Ishikawa (cell line): ENCODE measurements at regions not wholly inside any gene's neighbourhood (a gene's known extent, or its start where the extent isn't known, plus 50 kb on each side); places are given as distances from the start of the nearest gene placed in this dataset.

Experiments
- FOXM1 ChIP-seq: IDR thresholded peaks from 2 replicates; pipeline ENCODE4 v1.6.1; 2012; ENCODE audit warnings: low read depth, borderline replicate concordance
- REST ChIP-seq: IDR thresholded peaks from 2 replicates; pipeline ENCODE4 v1.6.1; 2012; ENCODE audit warnings: low read depth, mild to moderate bottlenecking
- TAF1 ChIP-seq: IDR thresholded peaks from 2 replicates; pipeline ENCODE4 v1.6.1; 2012; ENCODE audit warnings: low read depth, mild to moderate bottlenecking
- TEAD4 ChIP-seq: IDR thresholded peaks from 2 replicates; pipeline ENCODE4 v1.6.1; 2012

- no peak for TF ChIP-seq TEAD4
- no peak for TF ChIP-seq REST
- TF ChIP-seq TAF1 = no peak
- TF ChIP-seq FOXM1 = no peak
Measured at GRCh38 chr12:77124767-77125166, 59.4 kb upstream of the E2F7 start.
